Gastrocnemius medialis (tissue), 4 donors: ENCODE measurements at regions not wholly inside any gene's neighbourhood (a gene's known extent, or its start where the extent isn't known, plus 50 kb on each side); places are given as distances from the start of the nearest gene placed in this dataset.

ENCODE experiments used
- POLR2A ChIP-seq, 2 donors: fragments of 450-650 bp; IDR thresholded peaks; one replicate each; pipeline ENCODE4 v1.6.1; 2017; ENCODE audit warnings: antibody characterized with exemption in 2 of 2, mild to moderate bottlenecking in 2 of 2, moderate library complexity in 2 of 2
- TF ChIP-seq, protein P1 (sequence below), 5 experiments: fragments of 450-650 bp in 3 of 5; fragments of 200-600 bp in 2 of 5; sonication (generic) in 2 of 5; IDR thresholded peaks in 4 of 5; conservative IDR thresholded peaks in 1 of 5; 1 replicate in 4 of 5; 2 replicates in 1 of 5; pipeline ENCODE4 v1.5.1; 2016 to 2019; ENCODE audit warnings: antibody characterized with exemption in 5 of 5, mild to moderate bottlenecking in 3 of 5, moderate library complexity in 3 of 5

DNA sequence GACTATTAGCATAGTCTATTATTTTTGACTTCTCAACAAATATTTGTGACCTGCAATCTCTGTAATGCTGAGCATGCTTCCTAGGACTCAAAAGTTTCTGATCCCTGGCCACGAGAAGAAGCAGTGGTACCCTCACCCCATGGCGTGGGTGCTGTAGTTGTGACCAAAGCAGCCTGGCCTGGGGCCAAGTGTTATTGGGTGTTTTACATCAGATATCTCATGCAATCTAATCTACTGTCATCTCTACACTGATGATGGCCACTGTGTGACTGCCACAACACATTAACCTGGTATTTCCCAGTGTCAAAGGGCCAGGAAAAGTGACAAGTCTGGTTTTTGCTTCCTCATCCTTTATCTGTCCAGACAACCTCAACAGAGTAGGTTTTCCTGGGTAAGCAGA lies 80.8 kb upstream of the WIPF1 start:
- TF ChIP-seq, protein P1, sequence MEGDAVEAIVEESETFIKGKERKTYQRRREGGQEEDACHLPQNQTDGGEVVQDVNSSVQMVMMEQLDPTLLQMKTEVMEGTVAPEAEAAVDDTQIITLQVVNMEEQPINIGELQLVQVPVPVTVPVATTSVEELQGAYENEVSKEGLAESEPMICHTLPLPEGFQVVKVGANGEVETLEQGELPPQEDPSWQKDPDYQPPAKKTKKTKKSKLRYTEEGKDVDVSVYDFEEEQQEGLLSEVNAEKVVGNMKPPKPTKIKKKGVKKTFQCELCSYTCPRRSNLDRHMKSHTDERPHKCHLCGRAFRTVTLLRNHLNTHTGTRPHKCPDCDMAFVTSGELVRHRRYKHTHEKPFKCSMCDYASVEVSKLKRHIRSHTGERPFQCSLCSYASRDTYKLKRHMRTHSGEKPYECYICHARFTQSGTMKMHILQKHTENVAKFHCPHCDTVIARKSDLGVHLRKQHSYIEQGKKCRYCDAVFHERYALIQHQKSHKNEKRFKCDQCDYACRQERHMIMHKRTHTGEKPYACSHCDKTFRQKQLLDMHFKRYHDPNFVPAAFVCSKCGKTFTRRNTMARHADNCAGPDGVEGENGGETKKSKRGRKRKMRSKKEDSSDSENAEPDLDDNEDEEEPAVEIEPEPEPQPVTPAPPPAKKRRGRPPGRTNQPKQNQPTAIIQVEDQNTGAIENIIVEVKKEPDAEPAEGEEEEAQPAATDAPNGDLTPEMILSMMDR (IDR thresholded peaks at IDR 0.05 in 4 of 5, conservative IDR thresholded peaks at IDR 0.05 in 1 of 5) = no peak
- no peak for TF ChIP-seq POLR2A (IDR thresholded peaks at IDR 0.05)
